H9 (cell line): ENCODE measurements at regions not wholly inside any gene's neighbourhood (a gene's known extent, or its start where the extent isn't known, plus 50 kb on each side); places are given as distances from the start of the nearest gene placed in this dataset.

ENCODE experiments used
- DNase-seq: peaks from one replicate; pipeline ENCODE4 v3.0.0-alpha.2; 2017
- H2AFZ ChIP-seq: one replicate; pipeline ENCODE4 v1.6.1; 2013; ENCODE audit warnings: mild to moderate bottlenecking, low read length, control low read depth, moderate library complexity
- H2AK5ac ChIP-seq: 2 replicates; pipeline ENCODE4 v1.6.1; 2013; ENCODE audit warnings: low read length, control low read depth, mixed read lengths; ENCODE audit not compliant: insufficient read length
- H2BK120ac ChIP-seq: one replicate; pipeline ENCODE4 v1.6.1; 2013; ENCODE audit warnings: low read depth, mild to moderate bottlenecking, low read length, control low read depth, inconsistent platforms; ENCODE audit not compliant: poor library complexity, severe bottlenecking
- H2BK12ac ChIP-seq: 2 replicates; pipeline ENCODE4 v1.6.1; 2013; ENCODE audit warnings: low read length, control low read depth, mixed read lengths, low read depth; ENCODE audit not compliant: insufficient read length
- H2BK15ac ChIP-seq: 2 replicates; pipeline ENCODE4 v1.6.1; 2013; ENCODE audit warnings: low read depth, low read length, control low read depth
- H2BK20ac ChIP-seq: one replicate; pipeline ENCODE4 v1.6.1; 2013; ENCODE audit warnings: low read depth, mild to moderate bottlenecking, low read length, control low read depth, inconsistent platforms; ENCODE audit not compliant: poor library complexity, severe bottlenecking
- H2BK5ac ChIP-seq: 2 replicates; pipeline ENCODE4 v1.6.1; 2013; ENCODE audit warnings: low read length, control low read depth, mixed read lengths; ENCODE audit not compliant: insufficient read length
- H3K14ac ChIP-seq: 2 replicates; pipeline ENCODE4 v1.6.1; 2013; ENCODE audit warnings: low read length, control low read depth; ENCODE audit not compliant: insufficient read depth
- H3K18ac ChIP-seq: 2 replicates; pipeline ENCODE4 v1.6.1; 2013; ENCODE audit warnings: low read depth, mild to moderate bottlenecking, mixed read lengths, low read length, control low read depth; ENCODE audit not compliant: insufficient read length
- H3K23ac ChIP-seq: 2 replicates; pipeline ENCODE4 v1.6.1; 2013; ENCODE audit warnings: low read length, control low read depth, mixed read lengths, low read depth; ENCODE audit not compliant: insufficient read length
- H3K23me2 ChIP-seq: 2 replicates; pipeline ENCODE4 v1.6.1; 2013; ENCODE audit warnings: low read depth, mild to moderate bottlenecking, mixed read lengths, low read length, control low read depth; ENCODE audit not compliant: insufficient read length, poor library complexity, severe bottlenecking
- H3K27ac ChIP-seq: 2 replicates; pipeline ENCODE4 v1.5.1; 2013; ENCODE audit warnings: low read length, control low read depth, mixed read lengths, low read depth; ENCODE audit not compliant: insufficient read length
- H3K27me3 ChIP-seq: 2 replicates; pipeline ENCODE4 v1.6.1; 2013; ENCODE audit warnings: low read length, control low read depth, inconsistent platforms; ENCODE audit not compliant: insufficient read depth
- H3K4ac ChIP-seq: 2 replicates; pipeline ENCODE4 v1.6.1; 2013; ENCODE audit warnings: low read depth, mild to moderate bottlenecking, control low read depth, inconsistent platforms, low read length, moderate library complexity
- H3K4me1 ChIP-seq: 2 replicates; pipeline ENCODE4 v1.6.1; 2013; ENCODE audit warnings: low read length, control low read depth, inconsistent platforms; ENCODE audit not compliant: insufficient read depth
- H3K4me2 ChIP-seq: 2 replicates; pipeline ENCODE4 v1.6.1; 2013; ENCODE audit warnings: low read length, control low read depth, mixed read lengths; ENCODE audit not compliant: insufficient read length, insufficient read depth
- H3K56ac ChIP-seq: 2 replicates; pipeline ENCODE4 v1.6.1; 2013; ENCODE audit warnings: low read depth, mild to moderate bottlenecking, mixed read lengths, low read length, control low read depth; ENCODE audit not compliant: insufficient read length
- H3K79me1 ChIP-seq: 2 replicates; pipeline ENCODE4 v1.6.1; 2013; ENCODE audit warnings: low read depth, mild to moderate bottlenecking, moderate library complexity, low read length, control low read depth, inconsistent platforms; ENCODE audit not compliant: insufficient read depth, poor library complexity, severe bottlenecking
- H3K79me2 ChIP-seq: 2 replicates; pipeline ENCODE4 v1.6.1; 2013; ENCODE audit warnings: low read length, control low read depth, inconsistent platforms; ENCODE audit not compliant: insufficient read depth
- H3K9ac ChIP-seq: 2 replicates; pipeline ENCODE4 v1.6.1; 2013; ENCODE audit warnings: low read length, control low read depth, mixed read lengths; ENCODE audit not compliant: insufficient read length; ENCODE audit errors: extremely low read depth
- H3K9me3 ChIP-seq: one replicate; pipeline ENCODE4 v1.6.1; 2013; ENCODE audit warnings: low read depth, low read length, inconsistent platforms; ENCODE audit not compliant: control insufficient read depth
- H3T11ph ChIP-seq: one replicate; pipeline ENCODE4 v1.6.1; 2013; ENCODE audit warnings: mild to moderate bottlenecking, low read length, control low read depth, inconsistent platforms
- H4K20me1 ChIP-seq: one replicate; pipeline ENCODE4 v1.6.1; 2013; ENCODE audit not compliant: control insufficient read depth, insufficient read length, insufficient read depth
- H4K5ac ChIP-seq: 2 replicates; pipeline ENCODE4 v1.6.1; 2013; ENCODE audit warnings: low read depth, mild to moderate bottlenecking, mixed read lengths, low read length, control low read depth; ENCODE audit not compliant: insufficient read length
- H4K8ac ChIP-seq: replicated peaks from 2 replicates; pipeline ENCODE4 v1.6.1; 2013; ENCODE audit warnings: low read length, control low read depth, mixed read lengths, low read depth; ENCODE audit not compliant: insufficient read length
- H4K91ac ChIP-seq: 2 replicates; pipeline ENCODE4 v1.6.1; 2013; ENCODE audit warnings: low read depth, mild to moderate bottlenecking, moderate library complexity, mixed read lengths, low read length, control low read depth; ENCODE audit not compliant: insufficient read length
- H3K27ac Mint-ChIP-seq, 3 experiments: 2 replicates in 2 of 3; 3 replicates in 1 of 3; pipeline ENCODE4 v1.8.0; 2020 to 2021; ENCODE audit warnings: mixed read lengths in 3 of 3, mild to moderate bottlenecking in 1 of 3, moderate library complexity in 1 of 3
- H3K27me3 Mint-ChIP-seq: 2 replicates; pipeline ENCODE4 v1.8.0; 2021; ENCODE audit warnings: low read depth, mild to moderate bottlenecking, moderate library complexity, mixed read lengths
- H3K36me3 Mint-ChIP-seq, 3 experiments: 2 replicates in 2 of 3; 3 replicates in 1 of 3; pipeline ENCODE4 v1.8.0; 2020 to 2021; ENCODE audit warnings: low read depth in 3 of 3, mixed read lengths in 3 of 3; ENCODE audit not compliant: insufficient read depth in 1 of 3
- H3K4me1 Mint-ChIP-seq, 2 experiments: 2 replicates each; pipeline ENCODE4 v1.8.0; 2020; ENCODE audit warnings: mixed read lengths in 2 of 2
- H3K4me3 Mint-ChIP-seq, 2 experiments: 2 replicates in 1 of 2; 3 replicates in 1 of 2; pipeline ENCODE4 v1.8.0; 2020 to 2021; ENCODE audit warnings: mild to moderate bottlenecking in 2 of 2, mixed read lengths in 2 of 2, moderate library complexity in 1 of 2
- H3K9me3 Mint-ChIP-seq, 2 experiments: 2 replicates in 1 of 2; 3 replicates in 1 of 2; pipeline ENCODE4 v1.8.0; 2020; ENCODE audit warnings: mild to moderate bottlenecking in 2 of 2, mixed read lengths in 2 of 2, moderate library complexity in 1 of 2
- WGBS: extraction: QIAGEN DNeasy Blood & Tissue Kit; methylation state at CpG from one replicate; pipeline ENCODE4 v1.1.7; 2013; ENCODE audit warnings: missing lambda C conversion rate, low lambda C conversion rate, mixed read lengths; ENCODE audit not compliant: insufficient read length; ENCODE audit errors: extremely low coverage; 5-methylcytosine and 5-hydroxymethylcytosine counted together
- TF ChIP-seq, protein P1 (sequence below): fragments of 200-600 bp; sonication (generic); conservative IDR thresholded peaks from 3 replicates; pipeline ENCODE4 v1.8.0; 2021; ENCODE audit warnings: antibody characterized with exemption, mild to moderate bottlenecking

GRCh38 chr4:71123951-71124350 is 130.5 kb downstream of the DCK start:
- H4K91ac ChIP-seq: no peak overlapping the region
- Mint-ChIP-seq H3K36me3 (peaks cover 0 to 5% (median 2%) of the 10 kb centered on the region in 3 experiments; a peak in 4 of 7 replicates), H3K4me1 (no peaks in the 10 kb centered on the region), H3K27me3 (no peaks in the 10 kb centered on the region), H3K9me3 (peaks cover 8 to 9% of the 10 kb centered on the region in 2 experiments; a peak in 4 of 5 replicates), H3K27ac (peak overlapping the region in 1 of 3 experiments; percentile 4; a peak in 1 of 7 replicates), H3K4me3 (no peak overlapping the region)
- H3K9ac ChIP-seq: no peak overlapping the region
- no peak overlapping the region for H3K56ac ChIP-seq
- no peak overlapping the region for H3K23ac ChIP-seq
- H3K79me1 ChIP-seq: no peaks in the 10 kb centered on the region
- H3K4me2 ChIP-seq: no peak overlapping the region
- H3K4me1 ChIP-seq: no peaks in the 10 kb centered on the region
- no peak overlapping the region for H2BK5ac ChIP-seq
- H4K5ac ChIP-seq: no peak overlapping the region
- no peak overlapping the region for H3K14ac ChIP-seq
- H3K27ac ChIP-seq: no peak overlapping the region
- no peak overlapping the region for H2BK12ac ChIP-seq
- TF ChIP-seq, protein P1, sequence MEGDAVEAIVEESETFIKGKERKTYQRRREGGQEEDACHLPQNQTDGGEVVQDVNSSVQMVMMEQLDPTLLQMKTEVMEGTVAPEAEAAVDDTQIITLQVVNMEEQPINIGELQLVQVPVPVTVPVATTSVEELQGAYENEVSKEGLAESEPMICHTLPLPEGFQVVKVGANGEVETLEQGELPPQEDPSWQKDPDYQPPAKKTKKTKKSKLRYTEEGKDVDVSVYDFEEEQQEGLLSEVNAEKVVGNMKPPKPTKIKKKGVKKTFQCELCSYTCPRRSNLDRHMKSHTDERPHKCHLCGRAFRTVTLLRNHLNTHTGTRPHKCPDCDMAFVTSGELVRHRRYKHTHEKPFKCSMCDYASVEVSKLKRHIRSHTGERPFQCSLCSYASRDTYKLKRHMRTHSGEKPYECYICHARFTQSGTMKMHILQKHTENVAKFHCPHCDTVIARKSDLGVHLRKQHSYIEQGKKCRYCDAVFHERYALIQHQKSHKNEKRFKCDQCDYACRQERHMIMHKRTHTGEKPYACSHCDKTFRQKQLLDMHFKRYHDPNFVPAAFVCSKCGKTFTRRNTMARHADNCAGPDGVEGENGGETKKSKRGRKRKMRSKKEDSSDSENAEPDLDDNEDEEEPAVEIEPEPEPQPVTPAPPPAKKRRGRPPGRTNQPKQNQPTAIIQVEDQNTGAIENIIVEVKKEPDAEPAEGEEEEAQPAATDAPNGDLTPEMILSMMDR: no peak
- no CpG with 5 or more reads among the region's 4 CpGs for WGBS
- no peak overlapping the region for H2AFZ ChIP-seq
- H3K9me3 ChIP-seq: no peaks in the 10 kb centered on the region
- no peak overlapping the region for H2AK5ac ChIP-seq
- H2BK120ac ChIP-seq: no peak overlapping the region
- no peak for DNase-seq
- H4K8ac ChIP-seq: no peak overlapping the region
- no peaks in the 10 kb centered on the region for H4K20me1 ChIP-seq
- H3K18ac ChIP-seq: no peak overlapping the region
- H3K27me3 ChIP-seq: no peaks in the 10 kb centered on the region
- H2BK20ac ChIP-seq: no peak overlapping the region
- H2BK15ac ChIP-seq: no peak overlapping the region
- H3K79me2 ChIP-seq: no peaks in the 10 kb centered on the region
- H3K4ac ChIP-seq: no peak overlapping the region
- no peak overlapping the region for H3T11ph ChIP-seq
- H3K23me2 ChIP-seq: no peaks in the 10 kb centered on the region
